HCEC 1CT (cell line): ENCODE measurements at regions not wholly inside any gene's neighbourhood (a gene's known extent, or its start where the extent isn't known, plus 50 kb on each side); places are given as distances from the start of the nearest gene placed in this dataset.
"Not testable (repeated sequence)": the region's sequence is repeated elsewhere in the genome, so short reads cannot be mapped to it uniquely, and the experiment has no call there.

ENCODE experiments used
- DNase-seq: peaks from one replicate; pipeline ENCODE4 v3.0.0-alpha.2; 2017

- DNase-seq = no peak
Measured at GRCh38 chr3:18593231-18593630, 168.1 kb upstream of the SATB1 start.

GRCh38 chr3:18591120-18591519, 166.0 kb upstream of the SATB1 start:
- DNase-seq = no peak

- peak; percentile 10 for DNase-seq
Measured at GRCh38 chr3:18586076-18586475, 160.9 kb upstream of the SATB1 start.

- DNase-seq = no peak
Measured at GRCh38 chr3:18585004-18585968, 160.1 kb upstream of the SATB1 start.

GRCh38 chr3:18580268-18580667, 155.1 kb upstream of the SATB1 start:
- DNase-seq = no peak

- no peak for DNase-seq
Measured at GRCh38 chr3:18579661-18580060, 154.5 kb upstream of the SATB1 start.

- DNase-seq = no peak
Measured at GRCh38 chr3:18575573-18575972, 150.4 kb upstream of the SATB1 start.

- DNase-seq = no peak
Measured at GRCh38 chr3:18572809-18573208, 147.7 kb upstream of the SATB1 start.

GRCh38 chr3:18567293-18567692, 142.2 kb upstream of the SATB1 start:
- DNase-seq = no peak

GRCh38 chr3:18562364-18563154, 137.4 kb upstream of the SATB1 start:
- no peak for DNase-seq

GRCh38 chr3:18559331-18559842, 134.2 kb upstream of the SATB1 start:
- no peak for DNase-seq

- DNase-seq = no peak
Measured at GRCh38 chr3:18558507-18558906, 133.4 kb upstream of the SATB1 start.

- DNase-seq = no peak
Measured at GRCh38 chr3:18557216-18557615, 132.1 kb upstream of the SATB1 start.

GRCh38 chr3:18556503-18557135, 131.5 kb upstream of the SATB1 start:
- no peak for DNase-seq

GRCh38 chr3:18556001-18556408, 130.9 kb upstream of the SATB1 start:
- DNase-seq = no peak

GRCh38 chr3:18552579-18553105, 127.5 kb upstream of the SATB1 start:
- DNase-seq = not testable (repeated sequence)

- no peak for DNase-seq
Measured at GRCh38 chr3:18546632-18547031, 121.5 kb upstream of the SATB1 start.

- no peak for DNase-seq
Measured at GRCh38 chr3:18544146-18544545, 119.0 kb upstream of the SATB1 start.

- DNase-seq = no peak
Measured at GRCh38 chr3:18538463-18539230, 113.5 kb upstream of the SATB1 start.

GRCh38 chr3:18533039-18533438, 107.9 kb upstream of the SATB1 start:
- no peak for DNase-seq

- DNase-seq = no peak
Measured at GRCh38 chr3:18531662-18532061, 106.5 kb upstream of the SATB1 start.

GRCh38 chr3:18529631-18530030, 104.5 kb upstream of the SATB1 start:
- no peak for DNase-seq
